Thoracic aorta (tissue), 2 donors: ENCODE measurements at regions not wholly inside any gene's neighbourhood (a gene's known extent, or its start where the extent isn't known, plus 50 kb on each side); places are given as distances from the start of the nearest gene placed in this dataset.
"Not testable (repeated sequence)": the region's sequence is repeated elsewhere in the genome, so short reads cannot be mapped to it uniquely, and the experiment has no call there.

Experiments
- ATAC-seq: fragments of 150-250 bp; one replicate; pipeline ENCODE4 v1.8.0; 2017; ENCODE audit warnings: low read depth; ENCODE audit not compliant: insufficient number of reproducible peaks, low FRiP score
- DNase-seq: peaks from one replicate; pipeline ENCODE4 v3.0.0-alpha.2; 2020; ENCODE audit warnings: low spot score
- H3K27ac ChIP-seq, 2 donors: fragments of 200-600 bp; sonication (generic); 1 replicate in 1 of 2; 2 replicates in 1 of 2; pipeline ENCODE4 v1.5.1; 2016; ENCODE audit warnings: mild to moderate bottlenecking in 2 of 2, moderate library complexity in 2 of 2
- H3K27me3 ChIP-seq: fragments of 200-600 bp; sonication (generic); replicated peaks from 2 replicates; pipeline ENCODE4 v1.6.0; 2016; ENCODE audit warnings: mild to moderate bottlenecking; ENCODE audit not compliant: insufficient read depth
- H3K36me3 ChIP-seq: fragments of 200-600 bp; sonication (generic); one replicate; pipeline ENCODE4 v1.5.1; 2016
- H3K4me1 ChIP-seq, 2 donors: fragments of 200-600 bp; sonication (generic); 1 replicate in 1 of 2; 2 replicates in 1 of 2; pipeline versions ENCODE4 v1.5.1 to v1.6.0; 2016; ENCODE audit warnings: low read depth in 2 of 2, mild to moderate bottlenecking in 1 of 2; ENCODE audit not compliant: control insufficient read depth in 1 of 2
- H3K4me3 ChIP-seq: fragments of 200-600 bp; sonication (generic); 2 replicates; pipeline ENCODE4 v1.5.1; 2016; ENCODE audit warnings: mild to moderate bottlenecking
- H3K9me3 ChIP-seq: fragments of 200-600 bp; sonication (generic); 2 replicates; pipeline ENCODE4 v1.5.1; 2016
- TF ChIP-seq, protein P1 (sequence below): fragments of 200-600 bp; sonication (generic); IDR thresholded peaks from one replicate; pipeline ENCODE4 v1.5.1; 2019; ENCODE audit warnings: antibody characterized with exemption

DNA sequence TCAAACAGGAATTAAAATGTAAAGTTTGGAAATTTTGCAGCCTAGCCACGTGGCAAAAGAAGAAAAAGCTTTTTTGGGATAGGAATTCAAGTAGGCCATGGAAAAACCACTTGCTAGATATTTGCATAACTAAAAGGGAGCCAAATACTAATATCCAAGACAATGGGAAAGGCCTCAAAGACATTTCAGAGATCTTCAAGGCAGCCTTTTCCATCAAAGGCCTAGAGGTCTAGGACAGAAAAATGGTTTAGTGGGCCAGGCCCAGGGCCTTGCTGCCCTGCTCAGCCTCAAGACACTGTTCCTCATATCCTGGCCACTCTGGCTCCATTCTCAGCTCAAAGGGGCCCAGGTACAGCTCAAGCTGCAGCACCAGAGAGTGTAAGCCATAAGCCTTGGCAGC is 265.9 kb upstream of the RPS23 start:
- H3K4me1 ChIP-seq, result peaks cover 0 to 16% of the 10 kb centered on the region in 2 donors
- H3K27me3 ChIP-seq, result no peaks in the 10 kb centered on the region
- H3K27ac ChIP-seq, result no peak overlapping the region
- ATAC-seq, result no peak
- H3K4me3 ChIP-seq, result no peak overlapping the region
- no peak for DNase-seq
- no peaks in the 10 kb centered on the region for H3K36me3 ChIP-seq
- TF ChIP-seq, protein P1, sequence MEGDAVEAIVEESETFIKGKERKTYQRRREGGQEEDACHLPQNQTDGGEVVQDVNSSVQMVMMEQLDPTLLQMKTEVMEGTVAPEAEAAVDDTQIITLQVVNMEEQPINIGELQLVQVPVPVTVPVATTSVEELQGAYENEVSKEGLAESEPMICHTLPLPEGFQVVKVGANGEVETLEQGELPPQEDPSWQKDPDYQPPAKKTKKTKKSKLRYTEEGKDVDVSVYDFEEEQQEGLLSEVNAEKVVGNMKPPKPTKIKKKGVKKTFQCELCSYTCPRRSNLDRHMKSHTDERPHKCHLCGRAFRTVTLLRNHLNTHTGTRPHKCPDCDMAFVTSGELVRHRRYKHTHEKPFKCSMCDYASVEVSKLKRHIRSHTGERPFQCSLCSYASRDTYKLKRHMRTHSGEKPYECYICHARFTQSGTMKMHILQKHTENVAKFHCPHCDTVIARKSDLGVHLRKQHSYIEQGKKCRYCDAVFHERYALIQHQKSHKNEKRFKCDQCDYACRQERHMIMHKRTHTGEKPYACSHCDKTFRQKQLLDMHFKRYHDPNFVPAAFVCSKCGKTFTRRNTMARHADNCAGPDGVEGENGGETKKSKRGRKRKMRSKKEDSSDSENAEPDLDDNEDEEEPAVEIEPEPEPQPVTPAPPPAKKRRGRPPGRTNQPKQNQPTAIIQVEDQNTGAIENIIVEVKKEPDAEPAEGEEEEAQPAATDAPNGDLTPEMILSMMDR, result no peak
- H3K9me3 ChIP-seq, result no peaks in the 10 kb centered on the region

DNA sequence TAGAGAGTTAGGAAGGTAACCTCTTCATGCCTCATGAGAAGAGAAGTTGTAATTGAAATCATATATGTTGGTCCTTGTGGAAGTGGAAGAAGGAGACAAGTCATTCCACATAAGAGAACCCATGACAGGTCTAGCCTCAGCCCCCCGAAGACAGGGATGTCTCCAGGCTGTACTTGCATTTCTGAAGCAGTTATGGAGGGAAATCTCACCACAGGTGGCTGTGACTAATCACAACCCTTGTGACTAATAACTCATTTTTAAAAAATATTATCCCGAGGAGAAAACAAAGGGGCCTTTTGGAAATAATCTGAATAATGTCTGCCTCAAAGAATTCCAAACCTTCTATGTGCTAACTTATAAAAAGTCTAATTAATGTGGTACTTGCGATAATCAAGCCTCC is 262.1 kb upstream of the RPS23 start:
- no peak for DNase-seq
- Histone ChIP-seq H3K27ac (no peak overlapping the region), H3K36me3 (no peaks in the 10 kb centered on the region), H3K27me3 (no peaks in the 10 kb centered on the region), H3K4me3 (no peak overlapping the region), H3K4me1 (peaks cover 6 to 31% of the 10 kb centered on the region in 2 donors), H3K9me3 (no peaks in the 10 kb centered on the region)
- no peak for ATAC-seq
- TF ChIP-seq, protein P1, result no peak

DNA sequence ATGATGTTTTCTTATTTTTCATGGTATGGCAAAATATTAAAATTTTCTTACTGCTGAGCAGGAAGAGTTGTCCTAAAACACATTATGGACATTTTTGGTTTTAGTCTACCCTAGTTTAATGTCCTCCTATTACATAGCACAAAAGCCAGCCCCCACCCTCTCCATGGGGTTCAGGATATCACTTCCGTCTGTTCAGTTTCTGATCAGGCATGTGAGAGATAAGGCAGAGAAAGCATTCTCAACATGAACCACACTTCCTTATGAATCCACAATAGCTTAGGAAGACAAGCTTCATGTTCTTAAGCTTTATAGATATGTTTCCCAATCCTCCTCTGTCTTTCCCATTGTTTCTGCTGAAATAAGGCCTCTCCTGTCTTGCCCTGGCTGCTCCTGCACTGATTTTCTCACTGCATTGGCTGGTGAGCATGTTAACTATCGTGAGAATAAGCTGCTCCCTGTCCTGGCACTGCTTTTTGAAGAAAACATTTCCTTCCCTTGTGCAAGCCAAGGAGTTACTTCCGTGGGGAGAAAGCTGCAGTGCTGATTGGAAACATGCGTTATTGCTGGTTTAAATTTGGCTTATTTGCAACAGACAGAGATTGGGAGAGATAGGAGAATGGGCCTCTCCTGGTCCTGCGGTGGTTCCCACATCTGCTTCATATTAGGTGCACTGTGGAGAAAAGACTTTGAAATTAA is 260.3 kb upstream of the RPS23 start:
- DNase-seq, result no peak
- H3K27ac ChIP-seq, result peak overlapping the region; percentile 49 to 52
- TF ChIP-seq, protein P1, result no peak
- H3K4me1 ChIP-seq, result peaks cover 6 to 31% of the 10 kb centered on the region in 2 donors
- peak overlapping the region; percentile 31 for H3K4me3 ChIP-seq
- no peak for ATAC-seq
- no peaks in the 10 kb centered on the region for H3K9me3 ChIP-seq
- H3K36me3 ChIP-seq, result no peaks in the 10 kb centered on the region
- no peaks in the 10 kb centered on the region for H3K27me3 ChIP-seq

DNA sequence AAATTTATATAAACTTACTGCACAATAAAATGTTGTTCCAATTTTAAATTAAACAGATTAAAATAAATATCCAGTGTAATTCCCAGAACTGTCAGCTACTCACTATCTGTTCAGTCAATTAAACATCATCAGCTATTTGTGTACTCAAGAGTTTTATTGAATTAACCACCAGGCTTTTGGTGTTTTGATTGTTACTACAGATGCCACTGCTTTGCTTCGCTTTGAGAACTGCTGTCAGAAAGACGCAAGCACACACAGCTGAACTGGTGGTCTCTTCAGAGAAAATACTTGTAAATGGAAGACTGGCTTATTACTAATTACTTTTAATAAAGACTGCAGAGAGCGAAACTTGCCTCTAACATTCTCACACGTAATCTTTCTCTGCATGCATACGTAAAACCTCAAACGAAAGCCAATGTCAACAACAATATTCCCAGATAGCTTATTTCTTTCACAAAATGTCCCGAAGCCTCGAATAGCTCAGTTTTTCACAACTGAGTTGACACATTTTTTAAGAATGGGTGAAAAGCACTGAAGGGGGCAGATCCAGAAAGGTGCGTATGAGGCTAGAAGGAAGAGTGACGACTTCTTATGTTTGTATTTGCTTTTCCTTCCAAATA is 259.6 kb upstream of the RPS23 start:
- Histone ChIP-seq H3K4me1 (peaks cover 6 to 30% of the 10 kb centered on the region in 2 donors), H3K9me3 (no peaks in the 10 kb centered on the region), H3K36me3 (no peaks in the 10 kb centered on the region), H3K27me3 (no peaks in the 10 kb centered on the region), H3K27ac (peak overlapping the region; percentile 49 to 52), H3K4me3 (peak overlapping the region; percentile 31)
- ATAC-seq (no peak), DNase-seq (no peak)
- TF ChIP-seq, protein P1, result no peak

DNA sequence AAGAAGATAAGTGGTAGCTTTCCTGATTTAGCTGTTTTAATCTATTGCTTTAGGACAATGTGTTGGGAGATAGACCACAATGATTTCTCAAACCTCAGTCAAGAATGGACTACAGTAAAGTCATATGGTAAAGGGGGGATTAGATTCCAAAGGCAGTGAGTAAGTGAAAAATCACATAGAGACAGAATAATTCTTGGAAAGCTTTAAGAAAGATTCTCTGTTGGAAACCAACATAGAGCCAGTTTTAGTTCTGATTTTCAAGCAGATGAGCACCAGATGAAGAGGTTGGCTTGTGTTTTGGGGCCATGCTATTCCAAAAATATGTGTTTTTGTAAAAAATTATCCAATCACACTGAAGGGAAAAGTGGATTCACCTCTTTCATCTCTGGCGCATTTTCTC is 256.8 kb upstream of the RPS23 start:
- no peaks in the 10 kb centered on the region for H3K9me3 ChIP-seq
- no peaks in the 10 kb centered on the region for H3K36me3 ChIP-seq
- no peak overlapping the region for H3K27ac ChIP-seq
- ATAC-seq (no peak), DNase-seq (no peak)
- peaks cover 6 to 21% of the 10 kb centered on the region in 2 donors for H3K4me1 ChIP-seq
- no peaks in the 10 kb centered on the region for H3K27me3 ChIP-seq
- no peak overlapping the region for H3K4me3 ChIP-seq
- TF ChIP-seq, protein P1, result no peak

DNA sequence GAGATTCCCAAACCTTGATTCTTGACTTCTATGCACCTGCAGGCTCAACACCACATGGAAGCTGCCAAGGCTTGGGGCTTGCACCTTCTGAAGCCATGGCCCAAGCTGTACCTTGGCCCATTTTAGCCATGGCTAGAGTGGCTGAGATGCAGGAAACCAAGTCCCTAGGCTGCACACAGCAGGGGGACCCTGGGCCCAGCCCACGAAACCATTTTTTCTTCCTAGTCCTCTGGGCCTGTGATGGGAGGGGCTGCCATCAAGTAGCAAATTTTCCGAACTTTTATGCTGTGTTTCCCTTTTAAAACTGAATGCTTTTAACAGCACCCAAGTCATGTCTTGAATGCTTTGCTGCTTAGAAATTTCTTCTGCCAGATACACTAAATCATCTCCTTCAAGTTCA is 253.9 kb upstream of the RPS23 start:
- not testable (repeated sequence) for H3K27ac ChIP-seq

More for the DNA sequence above, 253.9 kb upstream of the RPS23 start:
- not testable (repeated sequence) for H3K4me3 ChIP-seq, H3K27me3 ChIP-seq, H3K4me1 ChIP-seq, H3K36me3 ChIP-seq, DNase-seq, H3K9me3 ChIP-seq, ATAC-seq
